Activated CD8-positive, alpha-beta memory T cell treated with anti-CD3 and anti-CD28 coated beads, Interleukin-2, amount 50 U/mL, for 4 hours (primary cell): ENCODE measurements at regions not wholly inside any gene's neighbourhood (a gene's known extent, or its start where the extent isn't known, plus 50 kb on each side); places are given as distances from the start of the nearest gene placed in this dataset.

Source experiments
- DNase-seq: peaks from one replicate; pipeline ENCODE4 v3.0.0-alpha.2; 2020

GRCh38 chr5:24385070-24385469 is 259.7 kb downstream of the CDH10 start:
- DNase-seq: no peak

GRCh38 chr5:24385617-24386016 is 259.2 kb downstream of the CDH10 start:
- DNase-seq: no peak

GRCh38 chr5:24388448-24388847 is 256.3 kb downstream of the CDH10 start:
- no peak for DNase-seq

GRCh38 chr5:24389968-24390367 is 254.8 kb downstream of the CDH10 start:
- no peak for DNase-seq

GRCh38 chr5:24391816-24392215 is 253.0 kb downstream of the CDH10 start:
- DNase-seq: no peak

- no peak for DNase-seq
Observed at GRCh38 chr5:24397601-24398000, 247.2 kb downstream of the CDH10 start.

- no peak for DNase-seq
Observed at GRCh38 chr5:24401773-24402172, 243.0 kb downstream of the CDH10 start.

- no peak for DNase-seq
Observed at GRCh38 chr5:24407466-24407865, 237.3 kb downstream of the CDH10 start.

- no peak for DNase-seq
Observed at GRCh38 chr5:24428345-24428744, 216.4 kb downstream of the CDH10 start.

GRCh38 chr5:24433555-24433954 is 211.2 kb downstream of the CDH10 start:
- DNase-seq: no peak
